ENCODE measurements at regions not wholly inside any gene's neighbourhood (a gene's known extent, or its start where the extent isn't known, plus 50 kb on each side); places are given as distances from the start of the nearest gene placed in this dataset.

- no peak for TF ChIP-seq POLR2A (IDR thresholded peaks at IDR 0.05; ENCODE audit: low read length)
- no peak for TF ChIP-seq GATA1 (IDR thresholded peaks at IDR 0.05; ENCODE audit: low read depth, low read length)
These were observed 1111.5 kb downstream of the TRHDE start for GRCh38 chr12:73383584-73384222.

All from erythroblast (primary cell).